ENCODE measurements at regions not wholly inside any gene's neighbourhood (a gene's known extent, or its start where the extent isn't known, plus 50 kb on each side); places are given as distances from the start of the nearest gene placed in this dataset.

- no peak for TF ChIP-seq POLR2A (IDR thresholded peaks at IDR 0.05)
- TF ChIP-seq CTCF (IDR thresholded peaks at IDR 0.05): no peak
- intact Hi-C loops (cut with DNase I): no loop called here
- no peaks in the 10 kb centered on the region for H3K4me1 ChIP-seq (replicated peaks in 1 of 2)
- H3K4me3 ChIP-seq: no peak overlapping the region
- no peaks in the 10 kb centered on the region for H3K27me3 ChIP-seq
- DNase-seq: peak in 3 of 7 donors; percentile 9 to 53 (median 22)
- H3K27ac ChIP-seq: no peak overlapping the region
- no peaks in the 10 kb centered on the region for H3K9me3 ChIP-seq (replicated peaks in 1 of 3)
- H3K36me3 ChIP-seq (replicated peaks in 1 of 2): no peaks in the 10 kb centered on the region
- WGBS, 4 donors: 79 to 87% (median 80%) methylated on average over 2 to 3 of the region's 3 CpGs
Measured at GRCh38 chr1:80731241-80731894, 1069.4 kb upstream of the ADGRL2 start.

GRCh38 chr1:80722611-80723010 lies 1078.1 kb upstream of the ADGRL2 start:
- no peaks in the 10 kb centered on the region for H3K9me3 ChIP-seq (replicated peaks in 1 of 3)
- no peak for DNase-seq
- no peaks in the 10 kb centered on the region for H3K27me3 ChIP-seq
- no peaks in the 10 kb centered on the region for H3K4me1 ChIP-seq (replicated peaks in 1 of 2)
- intact Hi-C loops (cut with DNase I): no loop called here
- H3K36me3 ChIP-seq (replicated peaks in 1 of 2): no peaks in the 10 kb centered on the region
- TF ChIP-seq CTCF (IDR thresholded peaks at IDR 0.05): no peak
- no peak for TF ChIP-seq POLR2A (IDR thresholded peaks at IDR 0.05)
- no peak overlapping the region for H3K4me3 ChIP-seq
- no peak overlapping the region for H3K27ac ChIP-seq
- 87 to 100% (median 90%) methylated on average over 2 of the region's 2 CpGs for WGBS, 4 donors

- no peak for DNase-seq
- TF ChIP-seq CTCF (IDR thresholded peaks at IDR 0.05) (no peak), POLR2A (IDR thresholded peaks at IDR 0.05) (no peak)
- WGBS, 4 donors: 88 to 97% (median 90%) methylated on average over 1 of the region's 1 CpG
Measured at GRCh38 chr1:80706526-80706925, 1094.2 kb upstream of the ADGRL2 start.

DNA sequence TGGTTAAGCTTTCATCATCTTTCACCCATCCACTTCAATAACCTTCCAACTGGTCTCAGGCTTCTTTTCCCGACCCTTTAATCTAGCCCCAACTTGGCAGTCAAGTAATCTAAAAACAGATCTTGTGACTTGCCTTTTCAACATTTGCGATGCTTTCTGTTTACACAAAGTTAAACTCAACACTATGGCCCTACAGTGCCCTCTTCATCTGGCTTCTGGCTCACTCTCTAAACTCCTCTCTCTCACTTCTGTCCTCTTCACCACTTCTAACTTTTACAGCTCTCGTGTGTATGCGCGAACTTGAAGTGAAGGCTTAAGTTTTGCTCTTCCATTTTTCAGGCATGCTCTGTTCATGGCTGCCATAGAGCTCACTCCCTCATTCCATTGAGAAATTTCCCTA lies 1122.3 kb upstream of the ADGRL2 start:
- WGBS, 4 donors: 89 to 96% (median 92%) methylated on average over 5 of the region's 5 CpGs
- H3K27me3 ChIP-seq: no peaks in the 10 kb centered on the region
- intact Hi-C loops (cut with DNase I): no loop called here
- H3K9me3 ChIP-seq (replicated peaks in 1 of 3): no peaks in the 10 kb centered on the region
- no peak for TF ChIP-seq POLR2A (IDR thresholded peaks at IDR 0.05)
- no peak for TF ChIP-seq CTCF (IDR thresholded peaks at IDR 0.05)
- no peak overlapping the region for H3K27ac ChIP-seq
- no peaks in the 10 kb centered on the region for H3K4me1 ChIP-seq (replicated peaks in 1 of 2)
- H3K4me3 ChIP-seq: no peak overlapping the region
- H3K36me3 ChIP-seq (replicated peaks in 1 of 2): no peaks in the 10 kb centered on the region
- no peak for DNase-seq

More at GRCh38 chr1:80706526-80706925, 1094.2 kb upstream of the ADGRL2 start:
- Histone ChIP-seq H3K4me3 (no peak overlapping the region), H3K9me3 (replicated peaks in 1 of 3) (no peaks in the 10 kb centered on the region), H3K4me1 (replicated peaks in 1 of 2) (no peaks in the 10 kb centered on the region), H3K27ac (no peak overlapping the region), H3K27me3 (no peaks in the 10 kb centered on the region), H3K36me3 (replicated peaks in 1 of 2) (no peaks in the 10 kb centered on the region)
- intact Hi-C loops (cut with DNase I): no loop called here

Measured in adrenal gland (tissue), 9 donors.